ENCODE measurements at regions not wholly inside any gene's neighbourhood (a gene's known extent, or its start where the extent isn't known, plus 50 kb on each side); places are given as distances from the start of the nearest gene placed in this dataset.
"Not testable (repeated sequence)": the region's sequence is repeated elsewhere in the genome, so short reads cannot be mapped to it uniquely, and the experiment has no call there.

- no peaks in the 10 kb centered on the region for H3K36me3 Mint-ChIP-seq (ENCODE audit: low read depth)
- H3K27me3 Mint-ChIP-seq, result no peaks in the 10 kb centered on the region
- H3K4me3 Mint-ChIP-seq, result no peak overlapping the region
- no peak overlapping the region for H3K27ac Mint-ChIP-seq
- DNase-seq (no peak), ATAC-seq (no peak)
- H3K4me1 Mint-ChIP-seq, result no peaks in the 10 kb centered on the region
- no peaks in the 10 kb centered on the region for H3K9me3 ChIP-seq (ENCODE audit: control insufficient read depth, low read length, poor library complexity, severe bottlenecking)
Observed at GRCh38 chr5:28850320-28850921, 1812.0 kb upstream of the CDH9 start.

- Mint-ChIP-seq H3K4me3 (no peak overlapping the region), H3K27ac (no peak overlapping the region), H3K36me3 (ENCODE audit: low read depth) (no peaks in the 10 kb centered on the region), H3K4me1 (no peaks in the 10 kb centered on the region), H3K27me3 (no peaks in the 10 kb centered on the region)
- DNase-seq (no peak), ATAC-seq (no peak)
- H3K9me3 ChIP-seq (ENCODE audit: control insufficient read depth, low read length, poor library complexity, severe bottlenecking), result no peaks in the 10 kb centered on the region
Observed at GRCh38 chr5:28831042-28831441, 1792.7 kb upstream of the CDH9 start.

GRCh38 chr5:28823231-28823630 is 1784.8 kb upstream of the CDH9 start:
- Mint-ChIP-seq H3K27ac (no peak overlapping the region), H3K36me3 (ENCODE audit: low read depth) (no peaks in the 10 kb centered on the region), H3K4me3 (no peak overlapping the region), H3K27me3 (no peaks in the 10 kb centered on the region), H3K4me1 (no peaks in the 10 kb centered on the region)
- DNase-seq (no peak), ATAC-seq (no peak)
- H3K9me3 ChIP-seq (ENCODE audit: control insufficient read depth, low read length, poor library complexity, severe bottlenecking), result no peaks in the 10 kb centered on the region

GRCh38 chr5:28822071-28822470 is 1783.7 kb upstream of the CDH9 start:
- H3K27me3 Mint-ChIP-seq, result no peaks in the 10 kb centered on the region
- DNase-seq (no peak), ATAC-seq (no peak)
- H3K4me3 Mint-ChIP-seq, result no peak overlapping the region
- H3K9me3 ChIP-seq (ENCODE audit: control insufficient read depth, low read length, poor library complexity, severe bottlenecking), result no peaks in the 10 kb centered on the region
- no peaks in the 10 kb centered on the region for H3K4me1 Mint-ChIP-seq
- H3K36me3 Mint-ChIP-seq (ENCODE audit: low read depth), result no peaks in the 10 kb centered on the region
- no peak overlapping the region for H3K27ac Mint-ChIP-seq

GRCh38 chr5:28810751-28811136 is 1772.4 kb upstream of the CDH9 start:
- H3K4me1 Mint-ChIP-seq, result no peaks in the 10 kb centered on the region
- no peaks in the 10 kb centered on the region for H3K36me3 Mint-ChIP-seq (ENCODE audit: low read depth)
- no peaks in the 10 kb centered on the region for H3K27me3 Mint-ChIP-seq
- H3K9me3 ChIP-seq (ENCODE audit: control insufficient read depth, low read length, poor library complexity, severe bottlenecking), result no peaks in the 10 kb centered on the region
- no peak overlapping the region for H3K4me3 Mint-ChIP-seq
- ATAC-seq (no peak), DNase-seq (no peak)
- H3K27ac Mint-ChIP-seq, result no peak overlapping the region

GRCh38 chr5:28809811-28810750 is 1771.7 kb upstream of the CDH9 start:
- Mint-ChIP-seq H3K27ac (no peak overlapping the region), H3K36me3 (ENCODE audit: low read depth) (no peaks in the 10 kb centered on the region), H3K27me3 (no peaks in the 10 kb centered on the region), H3K4me1 (no peaks in the 10 kb centered on the region), H3K4me3 (no peak overlapping the region)
- ATAC-seq (no peak), DNase-seq (no peak)
- H3K9me3 ChIP-seq (ENCODE audit: control insufficient read depth, low read length, poor library complexity, severe bottlenecking), result no peaks in the 10 kb centered on the region

GRCh38 chr5:28808967-28809810 is 1770.8 kb upstream of the CDH9 start:
- Mint-ChIP-seq H3K27ac (no peak overlapping the region), H3K36me3 (ENCODE audit: low read depth) (no peaks in the 10 kb centered on the region), H3K4me1 (no peaks in the 10 kb centered on the region), H3K4me3 (no peak overlapping the region), H3K27me3 (no peaks in the 10 kb centered on the region)
- no peaks in the 10 kb centered on the region for H3K9me3 ChIP-seq (ENCODE audit: control insufficient read depth, low read length, poor library complexity, severe bottlenecking)
- no peak for DNase-seq
- no peak for ATAC-seq

- H3K4me1 Mint-ChIP-seq, result no peaks in the 10 kb centered on the region
- no peaks in the 10 kb centered on the region for H3K27me3 Mint-ChIP-seq
- ATAC-seq, result no peak
Observed at GRCh38 chr5:28807195-28807729, 1768.9 kb upstream of the CDH9 start.

GRCh38 chr5:28799035-28799434 is 1760.6 kb upstream of the CDH9 start:
- H3K4me1 Mint-ChIP-seq; H3K36me3 Mint-ChIP-seq (ENCODE audit: low read depth); DNase-seq; ATAC-seq; H3K9me3 ChIP-seq (ENCODE audit: control insufficient read depth, low read length, poor library complexity, severe bottlenecking); H3K27ac Mint-ChIP-seq; H3K4me3 Mint-ChIP-seq; H3K27me3 Mint-ChIP-seq: not testable (repeated sequence)

More at GRCh38 chr5:28807195-28807729, 1768.9 kb upstream of the CDH9 start:
- no peak for DNase-seq
- H3K9me3 ChIP-seq (ENCODE audit: control insufficient read depth, low read length, poor library complexity, severe bottlenecking), result no peaks in the 10 kb centered on the region
- Mint-ChIP-seq H3K4me3 (no peak overlapping the region), H3K27ac (no peak overlapping the region), H3K36me3 (ENCODE audit: low read depth) (no peaks in the 10 kb centered on the region)

GRCh38 chr5:28788954-28789353 is 1750.6 kb upstream of the CDH9 start:
- ATAC-seq (no peak), DNase-seq (no peak)
- no peaks in the 10 kb centered on the region for H3K9me3 ChIP-seq (ENCODE audit: control insufficient read depth, low read length, poor library complexity, severe bottlenecking)
- no peaks in the 10 kb centered on the region for H3K27me3 Mint-ChIP-seq
- H3K36me3 Mint-ChIP-seq (ENCODE audit: low read depth), result no peaks in the 10 kb centered on the region
- no peak overlapping the region for H3K4me3 Mint-ChIP-seq
- no peak overlapping the region for H3K27ac Mint-ChIP-seq
- no peaks in the 10 kb centered on the region for H3K4me1 Mint-ChIP-seq

GRCh38 chr5:28780083-28780692 is 1741.8 kb upstream of the CDH9 start:
- no peak for ATAC-seq
- Mint-ChIP-seq H3K4me3 (no peak overlapping the region), H3K4me1 (no peaks in the 10 kb centered on the region), H3K36me3 (ENCODE audit: low read depth) (no peaks in the 10 kb centered on the region), H3K27me3 (no peaks in the 10 kb centered on the region), H3K27ac (no peak overlapping the region)
- no peaks in the 10 kb centered on the region for H3K9me3 ChIP-seq (ENCODE audit: control insufficient read depth, low read length, poor library complexity, severe bottlenecking)
- DNase-seq, result no peak

GRCh38 chr5:28779161-28779754 is 1740.9 kb upstream of the CDH9 start:
- H3K9me3 ChIP-seq (ENCODE audit: control insufficient read depth, low read length, poor library complexity, severe bottlenecking), result no peaks in the 10 kb centered on the region
- ATAC-seq (no peak), DNase-seq (no peak)
- H3K4me1 Mint-ChIP-seq, result no peaks in the 10 kb centered on the region
- no peaks in the 10 kb centered on the region for H3K27me3 Mint-ChIP-seq
- H3K4me3 Mint-ChIP-seq, result no peak overlapping the region
- no peaks in the 10 kb centered on the region for H3K36me3 Mint-ChIP-seq (ENCODE audit: low read depth)
- no peak overlapping the region for H3K27ac Mint-ChIP-seq
